GM23248 (cell line): ENCODE measurements at regions not wholly inside any gene's neighbourhood (a gene's known extent, or its start where the extent isn't known, plus 50 kb on each side); places are given as distances from the start of the nearest gene placed in this dataset.

Experiments used
- DNase-seq: peaks from one replicate; pipeline ENCODE4 v3.0.0-alpha.2; 2015
- H2AFZ ChIP-seq: fragments of 200-600 bp; sonication (generic); 2 replicates; pipeline ENCODE4 v1.6.1; 2016; ENCODE audit warnings: antibody characterized with exemption
- H3F3A ChIP-seq: fragments of 200-600 bp; sonication (generic); 2 replicates; pipeline ENCODE4 v1.6.1; 2016; ENCODE audit warnings: mild to moderate bottlenecking, antibody characterized with exemption, mixed run types; ENCODE audit not compliant: insufficient read depth
- H3K27ac ChIP-seq: fragments of 200-600 bp; sonication (generic); 2 replicates; pipeline ENCODE4 v1.5.1; 2016; ENCODE audit warnings: mild to moderate bottlenecking
- H3K27me3 ChIP-seq: fragments of 200-600 bp; sonication (generic); replicated peaks from 2 replicates; pipeline ENCODE4 v1.6.1; 2016; ENCODE audit warnings: mild to moderate bottlenecking; ENCODE audit not compliant: insufficient read depth
- H3K36me3 ChIP-seq: fragments of 200-600 bp; sonication (generic); 2 replicates; pipeline ENCODE4 v1.6.1; 2016; ENCODE audit warnings: low read depth, mild to moderate bottlenecking
- H3K4me1 ChIP-seq: fragments of 200-600 bp; sonication (generic); 2 replicates; pipeline ENCODE4 v1.6.1; 2016; ENCODE audit warnings: mild to moderate bottlenecking; ENCODE audit not compliant: insufficient read depth
- H3K4me2 ChIP-seq: fragments of 200-600 bp; sonication (generic); one replicate; pipeline ENCODE4 v1.6.1; 2016; ENCODE audit warnings: mild to moderate bottlenecking; ENCODE audit not compliant: unreplicated experiment
- H3K4me3 ChIP-seq: fragments of 200-600 bp; sonication (generic); 2 replicates; pipeline ENCODE4 v1.5.1; 2016; ENCODE audit warnings: mild to moderate bottlenecking
- H3K79me2 ChIP-seq: fragments of 200-600 bp; sonication (generic); 2 replicates; pipeline ENCODE4 v1.6.1; 2016; ENCODE audit warnings: mild to moderate bottlenecking; ENCODE audit not compliant: insufficient read depth
- H3K9ac ChIP-seq: fragments of 200-600 bp; sonication (generic); 2 replicates; pipeline ENCODE4 v1.6.1; 2016; ENCODE audit warnings: mild to moderate bottlenecking
- H3K9me2 ChIP-seq: fragments of 200-600 bp; sonication (generic); 2 replicates; pipeline ENCODE4 v1.6.1; 2016; ENCODE audit warnings: mixed run types, mild to moderate bottlenecking, moderate library complexity; ENCODE audit not compliant: insufficient read depth
- H3K9me3 ChIP-seq: fragments of 200-600 bp; sonication (generic); one replicate; pipeline ENCODE4 v1.6.1; 2017; ENCODE audit warnings: low read depth
- H4K20me1 ChIP-seq: fragments of 200-600 bp; sonication (generic); 2 replicates; pipeline ENCODE4 v1.6.0; 2016; ENCODE audit not compliant: insufficient read depth
- EZH2 ChIP-seq: fragments of 200-600 bp; sonication (generic); IDR thresholded peaks from 2 replicates; pipeline ENCODE4 v1.6.1; 2018; ENCODE audit warnings: antibody characterized with exemption, mild to moderate bottlenecking; ENCODE audit not compliant: insufficient read depth, poor library complexity, severe bottlenecking
- EZH2phosphoT487 ChIP-seq: fragments of 200-600 bp; sonication (generic); IDR thresholded peaks from 2 replicates; pipeline ENCODE4 v1.6.1; 2018; ENCODE audit warnings: antibody characterized with exemption, moderate library complexity, mild to moderate bottlenecking, low read depth; ENCODE audit not compliant: insufficient read depth
- WGBS, 2 experiments: methylation state at CpG; one replicate each; pipeline ENCODE4 v1.1.6; 2015 to 2017; ENCODE audit warnings: low lambda C conversion rate in 2 of 2, low coverage in 1 of 2; ENCODE audit errors: missing lambda C conversion rate in 2 of 2; 5-methylcytosine and 5-hydroxymethylcytosine counted together
- in situ Hi-C: fragments of 300-500 bp; cut with MboI; formaldehyde crosslinking; loops from 2 replicates; pipeline ENCODE4 v1.15.0; 2020

DNA sequence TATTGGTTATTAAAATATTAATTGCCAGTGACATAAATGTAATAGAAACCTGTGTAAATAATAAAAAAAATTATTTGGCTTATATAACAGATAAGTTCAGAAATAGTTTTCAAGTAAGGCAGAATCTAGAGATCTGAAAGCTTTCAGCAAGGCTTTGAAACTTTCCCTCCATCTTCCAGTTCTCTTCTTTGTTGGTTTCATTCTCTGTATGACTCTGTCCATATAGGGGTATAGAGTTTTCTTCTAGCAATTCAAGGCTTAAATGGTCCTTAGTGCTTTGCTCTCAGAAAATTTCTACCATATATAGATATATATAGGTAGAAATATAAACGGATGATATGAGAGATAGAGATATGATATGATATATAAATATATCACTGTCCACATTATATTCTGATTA, 160.5 kb upstream of the GABRA2 start:
- in situ Hi-C loops, result no loop called here
- H3K9me3 ChIP-seq, result no peaks in the 10 kb centered on the region
- H3K36me3 ChIP-seq, result no peaks in the 10 kb centered on the region
- H4K20me1 ChIP-seq, result no peaks in the 10 kb centered on the region
- 0% methylated on average over 1 of the region's 1 CpG for WGBS, 2 experiments
- no peak overlapping the region for H3K27ac ChIP-seq
- H3K9ac ChIP-seq, result no peak overlapping the region
- H3K9me2 ChIP-seq, result no peaks in the 10 kb centered on the region
- H3K4me3 ChIP-seq, result no peak overlapping the region
- no peaks in the 10 kb centered on the region for H3K4me1 ChIP-seq
- H3K27me3 ChIP-seq, result no peaks in the 10 kb centered on the region
- no peak overlapping the region for H3K4me2 ChIP-seq
- no peaks in the 10 kb centered on the region for H3K79me2 ChIP-seq
- TF ChIP-seq EZH2phosphoT487, result no peak
- TF ChIP-seq EZH2, result no peak
- DNase-seq, result no peak
- no peak overlapping the region for H2AFZ ChIP-seq
- no peaks in the 10 kb centered on the region for H3F3A ChIP-seq

DNA sequence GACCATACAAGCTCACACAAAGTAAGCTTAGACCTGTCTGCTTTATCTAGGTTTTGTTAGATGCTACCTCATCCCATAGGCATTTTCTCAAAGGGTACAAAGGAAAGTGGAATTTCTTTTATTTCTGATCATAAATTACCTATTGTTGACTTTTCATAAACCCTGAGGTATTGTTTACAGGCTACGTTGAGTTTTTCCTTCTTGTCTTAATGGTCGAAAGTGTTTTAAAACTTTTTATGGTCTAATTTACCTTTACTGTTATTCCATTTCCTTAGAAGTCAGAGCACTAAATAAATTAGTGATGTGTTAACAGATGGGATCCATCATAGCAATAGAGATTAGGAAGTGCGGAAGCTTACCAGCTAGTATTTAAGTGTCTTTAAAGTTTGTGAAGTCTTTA, 159.2 kb upstream of the GABRA2 start:
- TF ChIP-seq EZH2phosphoT487, result no peak
- TF ChIP-seq EZH2, result no peak

DNA sequence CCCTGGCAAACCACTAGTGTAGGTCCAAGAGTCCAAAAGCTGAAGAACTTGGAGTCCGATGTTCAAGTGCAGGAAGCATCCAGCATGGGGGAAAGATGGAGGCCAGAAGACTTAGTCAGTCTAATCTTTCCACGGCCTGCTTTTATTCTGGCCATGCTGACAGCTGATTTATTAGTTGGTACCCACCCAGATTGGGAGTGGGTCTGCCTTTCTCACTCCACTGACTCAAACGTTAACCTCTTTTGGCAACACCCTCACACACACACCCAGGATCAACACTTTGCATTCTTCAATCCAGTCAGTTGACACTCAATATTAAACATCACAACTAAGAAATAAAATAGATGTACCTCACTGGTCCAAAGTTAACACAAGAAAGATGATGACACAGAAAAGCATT, 134.8 kb upstream of the GABRA2 start:
- no peak for TF ChIP-seq EZH2phosphoT487
- no peak for TF ChIP-seq EZH2
- no peaks in the 10 kb centered on the region for H3K79me2 ChIP-seq
- WGBS, 2 experiments, result 11 to 19% methylated on average over 3 of the region's 3 CpGs
- H3K9me2 ChIP-seq, result no peaks in the 10 kb centered on the region
- no peak overlapping the region for H3K4me2 ChIP-seq
- no peaks in the 10 kb centered on the region for H4K20me1 ChIP-seq
- no peak overlapping the region for H3K9ac ChIP-seq
- no peaks in the 10 kb centered on the region for H3K27me3 ChIP-seq
- H3K27ac ChIP-seq, result no peak overlapping the region
- H3K4me1 ChIP-seq, result no peaks in the 10 kb centered on the region
- H2AFZ ChIP-seq, result no peak overlapping the region
- DNase-seq, result no peak
- in situ Hi-C loops, result no loop called here
- H3K9me3 ChIP-seq, result no peaks in the 10 kb centered on the region
- no peaks in the 10 kb centered on the region for H3F3A ChIP-seq
- no peaks in the 10 kb centered on the region for H3K36me3 ChIP-seq
- H3K4me3 ChIP-seq, result no peak overlapping the region

More for the DNA sequence above, 159.2 kb upstream of the GABRA2 start:
- Histone ChIP-seq H4K20me1 (no peaks in the 10 kb centered on the region), H3K4me1 (no peaks in the 10 kb centered on the region), H3F3A (no peaks in the 10 kb centered on the region), H3K4me3 (no peak overlapping the region), H3K27me3 (no peaks in the 10 kb centered on the region), H3K79me2 (no peaks in the 10 kb centered on the region), H3K9me2 (no peaks in the 10 kb centered on the region), H3K9ac (no peak overlapping the region), H3K4me2 (no peak overlapping the region), H3K27ac (no peak overlapping the region), H2AFZ (no peak overlapping the region), H3K36me3 (no peaks in the 10 kb centered on the region), H3K9me3 (no peaks in the 10 kb centered on the region)
- 7 to 9% methylated on average over 3 of the region's 3 CpGs for WGBS, 2 experiments
- in situ Hi-C loops, result no loop called here
- DNase-seq, result no peak

DNA sequence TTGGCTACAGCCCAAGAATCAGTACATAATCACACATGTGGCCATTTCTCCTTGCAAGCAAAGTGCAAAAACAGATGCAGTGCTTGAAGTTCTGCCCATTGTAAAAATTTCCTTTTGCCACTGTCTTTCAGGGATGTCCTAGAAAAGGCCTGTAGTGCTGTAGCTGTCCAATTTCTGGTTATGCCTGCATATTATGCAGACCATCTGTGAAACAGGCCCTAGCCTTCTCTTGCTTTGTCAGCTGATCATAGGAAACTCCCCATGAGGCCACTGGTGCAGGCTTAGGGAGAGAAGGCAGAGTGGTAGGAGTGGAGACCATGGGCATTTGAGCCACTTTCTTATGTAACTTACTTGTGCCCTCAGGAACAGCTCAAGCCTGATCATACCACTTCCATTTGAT, 130.4 kb upstream of the GABRA2 start:
- no peaks in the 10 kb centered on the region for H3K79me2 ChIP-seq
- H3K9me3 ChIP-seq, result no peaks in the 10 kb centered on the region
- H3K27me3 ChIP-seq, result no peaks in the 10 kb centered on the region
- no peak overlapping the region for H2AFZ ChIP-seq
- no peak overlapping the region for H3K4me3 ChIP-seq
- H3K36me3 ChIP-seq, result no peaks in the 10 kb centered on the region
- H3K4me2 ChIP-seq, result no peak overlapping the region
- no peaks in the 10 kb centered on the region for H3K4me1 ChIP-seq
- no peaks in the 10 kb centered on the region for H3K9me2 ChIP-seq
- TF ChIP-seq EZH2 (no peak), EZH2phosphoT487 (no peak)
- no peak for DNase-seq
- in situ Hi-C loops, result no loop called here
- no peak overlapping the region for H3K27ac ChIP-seq
- H4K20me1 ChIP-seq, result no peaks in the 10 kb centered on the region
- no peak overlapping the region for H3K9ac ChIP-seq
- no peaks in the 10 kb centered on the region for H3F3A ChIP-seq

DNA sequence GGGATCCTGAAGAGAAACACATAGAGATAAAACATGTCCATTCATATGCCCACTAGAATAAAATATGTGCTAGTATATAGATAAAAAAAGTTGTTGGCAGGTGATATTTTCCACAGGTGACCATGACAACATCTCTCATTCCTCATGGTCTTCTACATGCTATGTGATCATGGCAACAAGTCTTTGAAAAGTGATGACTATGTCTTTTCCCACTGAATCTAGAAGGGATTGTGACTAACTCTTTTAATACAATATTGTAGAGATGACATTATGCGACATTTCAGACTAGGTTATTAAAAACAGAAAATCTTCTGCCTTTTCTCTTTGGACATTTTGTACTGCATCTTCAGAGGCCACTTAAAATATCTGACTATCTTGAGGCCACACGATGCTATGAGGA, 126.0 kb upstream of the GABRA2 start:
- Histone ChIP-seq H3K36me3 (no peaks in the 10 kb centered on the region), H3F3A (no peaks in the 10 kb centered on the region), H3K79me2 (no peaks in the 10 kb centered on the region), H3K9me2 (no peaks in the 10 kb centered on the region), H3K9me3 (no peaks in the 10 kb centered on the region), H3K4me1 (no peaks in the 10 kb centered on the region), H3K27me3 (no peaks in the 10 kb centered on the region), H3K4me3 (no peak overlapping the region), H3K4me2 (no peak overlapping the region), H2AFZ (no peak overlapping the region), H3K9ac (no peak overlapping the region), H3K27ac (no peak overlapping the region), H4K20me1 (no peaks in the 10 kb centered on the region)
- DNase-seq, result no peak
- in situ Hi-C loops, result no loop called here
- TF ChIP-seq EZH2phosphoT487, result no peak
- no peak for TF ChIP-seq EZH2
- 10 to 24% methylated on average over 2 of the region's 2 CpGs for WGBS, 2 experiments
